HG03378 (cell line): ENCODE measurements at regions not wholly inside any gene's neighbourhood (a gene's known extent, or its start where the extent isn't known, plus 50 kb on each side); places are given as distances from the start of the nearest gene placed in this dataset.

Source experiments
- ATAC-seq: cut with Tn5 transposase; IDR thresholded peaks from one replicate; pipeline ENCODE4 v1.9.1; 2021; ENCODE audit warnings: mild to moderate bottlenecking, moderate library complexity; ENCODE audit not compliant: unreplicated experiment

- no peak for ATAC-seq
These were observed 499.6 kb upstream of the B3GALT2 start for GRCh38 chr1:193685986-193686385.

- no peak for ATAC-seq
These were observed 495.0 kb upstream of the B3GALT2 start for GRCh38 chr1:193681422-193681821.

GRCh38 chr1:193680924-193681316 is 494.5 kb upstream of the B3GALT2 start:
- ATAC-seq, result no peak

- ATAC-seq, result no peak
These were observed 494.0 kb upstream of the B3GALT2 start for GRCh38 chr1:193680247-193680923.

GRCh38 chr1:193677874-193678273 is 491.5 kb upstream of the B3GALT2 start:
- no peak for ATAC-seq

DNA sequence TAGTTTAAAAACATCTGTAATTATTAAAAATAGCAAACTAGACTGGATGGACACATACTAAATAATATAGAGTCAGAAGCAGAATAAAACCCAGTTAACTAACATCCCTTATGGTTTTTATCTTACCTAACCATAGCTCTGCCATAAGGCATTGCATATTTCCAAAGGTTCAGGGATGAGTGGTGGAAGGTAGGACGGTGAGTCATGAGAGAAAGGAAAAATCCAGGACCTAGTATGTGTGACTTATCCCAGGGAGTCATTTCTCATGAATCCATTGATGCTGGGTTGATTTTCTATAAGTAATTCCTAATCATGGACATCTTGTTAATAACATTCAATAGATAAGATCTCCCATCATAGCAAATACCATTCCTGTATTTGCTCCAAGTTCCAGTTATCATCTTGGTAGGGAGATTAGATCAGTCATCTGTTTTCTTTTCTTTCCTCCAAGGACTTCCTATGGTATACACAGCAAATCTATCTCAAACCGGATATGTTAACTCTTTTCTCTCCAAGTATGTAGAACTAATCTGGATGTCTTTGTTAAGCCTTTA is 490.7 kb upstream of the B3GALT2 start:
- ATAC-seq, result no peak

DNA sequence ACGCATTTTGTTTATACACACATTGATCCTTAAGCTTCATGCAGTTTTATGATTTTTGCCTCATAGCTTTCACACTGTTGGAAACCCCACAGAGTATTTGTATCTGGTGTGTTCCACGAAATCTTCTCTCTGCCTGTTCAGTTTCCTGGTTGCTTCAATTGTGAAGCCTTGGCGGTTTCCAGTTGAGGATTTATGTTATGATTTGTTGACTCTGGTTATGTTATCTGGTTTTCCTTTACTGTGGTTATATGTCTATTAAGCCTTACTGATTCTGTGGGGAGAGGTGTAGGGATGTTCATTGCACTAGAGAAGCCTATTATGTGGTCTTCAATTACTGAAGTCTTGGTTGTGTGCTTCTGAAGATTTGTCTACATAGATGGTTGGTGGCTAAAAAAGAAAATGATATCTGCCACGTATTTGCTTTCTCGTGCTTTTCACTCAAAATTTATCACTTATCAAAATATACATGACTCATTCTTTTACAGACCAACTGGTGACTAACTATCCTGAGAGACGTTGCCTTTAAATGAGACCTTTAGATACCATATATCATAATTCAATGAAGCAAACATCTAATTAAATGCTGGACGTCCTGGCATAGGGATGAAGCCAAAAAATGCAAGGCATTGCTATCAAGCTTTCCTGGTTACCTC is 488.0 kb upstream of the B3GALT2 start:
- ATAC-seq, result no peak

GRCh38 chr1:193666485-193667083 is 480.2 kb upstream of the B3GALT2 start:
- ATAC-seq, result no peak

- no peak for ATAC-seq
These were observed 477.6 kb upstream of the B3GALT2 start for GRCh38 chr1:193663965-193664364.

DNA sequence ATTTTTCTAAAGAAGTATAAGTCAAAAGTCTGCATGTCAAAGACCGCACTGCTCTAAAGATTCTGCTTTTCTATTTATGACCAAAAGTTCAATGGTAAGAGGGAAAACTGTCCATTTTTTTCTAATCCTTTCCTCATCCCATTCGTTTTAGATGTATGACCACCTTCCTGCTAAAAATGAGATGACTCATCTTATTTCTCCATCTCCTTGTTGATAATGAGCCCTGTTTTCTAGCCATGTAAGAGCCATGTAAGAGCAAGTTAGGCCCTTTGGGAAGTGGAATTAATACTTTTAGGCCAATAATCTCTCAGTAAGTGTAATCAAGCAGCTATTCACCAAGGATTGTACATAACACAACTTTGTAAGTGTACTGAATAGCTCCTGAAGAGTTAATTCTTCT is 475.6 kb upstream of the B3GALT2 start:
- ATAC-seq, result no peak

GRCh38 chr1:193661385-193661784 is 475.0 kb upstream of the B3GALT2 start:
- ATAC-seq, result no peak

GRCh38 chr1:193660428-193660827 is 474.0 kb upstream of the B3GALT2 start:
- ATAC-seq, result no peak

DNA sequence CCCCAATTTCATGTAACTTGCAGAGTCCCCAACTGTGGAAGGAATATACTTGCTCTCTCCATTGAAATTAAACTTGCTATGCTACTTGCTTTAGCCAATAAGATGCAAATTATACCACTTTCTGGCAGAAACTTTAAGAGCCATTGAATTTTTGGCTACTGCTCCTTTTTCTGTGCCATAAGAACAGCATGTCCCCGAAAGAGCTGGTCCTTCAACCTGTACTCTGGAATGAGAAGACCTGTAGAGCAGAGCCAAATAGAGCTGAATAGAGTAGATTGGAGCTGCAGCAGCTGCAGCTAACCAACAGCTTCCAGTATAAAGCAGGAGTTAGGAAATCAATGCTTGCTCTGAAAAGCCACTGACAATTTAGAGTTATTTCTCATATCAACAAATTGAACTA is 472.3 kb upstream of the B3GALT2 start:
- ATAC-seq, result no peak

- ATAC-seq, result no peak
These were observed 471.7 kb upstream of the B3GALT2 start for GRCh38 chr1:193658081-193658480.

DNA sequence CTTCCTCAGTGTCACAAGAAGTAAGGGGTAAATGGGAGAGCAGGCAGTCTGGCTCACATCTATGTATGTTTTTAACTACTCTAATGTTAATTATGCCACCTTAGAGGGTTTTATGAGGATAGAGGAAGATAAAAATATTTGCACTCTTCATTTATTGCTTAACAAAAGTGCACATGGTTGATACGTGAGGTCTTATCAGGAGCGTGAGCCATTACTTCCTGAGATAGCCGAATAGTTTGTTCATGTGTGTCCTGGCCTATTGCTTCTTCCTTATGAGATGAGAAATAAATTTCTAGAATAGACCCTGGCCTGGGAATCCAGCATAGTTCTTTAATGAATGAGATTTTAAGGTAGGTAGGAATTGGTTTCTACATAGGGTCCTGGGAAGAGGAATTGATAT is 471.1 kb upstream of the B3GALT2 start:
- no peak for ATAC-seq

DNA sequence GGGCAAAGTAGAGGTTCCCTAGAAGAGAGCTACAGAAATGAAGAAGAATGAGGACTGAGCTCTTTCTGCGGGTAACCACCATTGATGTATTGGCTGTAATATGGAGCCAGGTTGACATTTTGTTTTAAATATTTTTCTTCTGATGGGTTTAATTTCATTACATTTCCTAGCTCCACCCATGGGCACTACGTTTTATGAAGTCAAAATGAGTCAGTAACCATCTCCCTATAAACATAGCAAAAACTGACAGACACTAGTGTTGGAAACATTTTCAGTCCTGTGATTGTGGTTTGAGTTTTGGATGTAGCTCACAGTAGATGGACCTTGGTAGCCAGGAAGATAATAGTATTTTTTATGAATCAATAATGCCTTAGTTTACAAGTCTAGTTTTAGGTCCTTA is 470.4 kb upstream of the B3GALT2 start:
- ATAC-seq, result no peak

DNA sequence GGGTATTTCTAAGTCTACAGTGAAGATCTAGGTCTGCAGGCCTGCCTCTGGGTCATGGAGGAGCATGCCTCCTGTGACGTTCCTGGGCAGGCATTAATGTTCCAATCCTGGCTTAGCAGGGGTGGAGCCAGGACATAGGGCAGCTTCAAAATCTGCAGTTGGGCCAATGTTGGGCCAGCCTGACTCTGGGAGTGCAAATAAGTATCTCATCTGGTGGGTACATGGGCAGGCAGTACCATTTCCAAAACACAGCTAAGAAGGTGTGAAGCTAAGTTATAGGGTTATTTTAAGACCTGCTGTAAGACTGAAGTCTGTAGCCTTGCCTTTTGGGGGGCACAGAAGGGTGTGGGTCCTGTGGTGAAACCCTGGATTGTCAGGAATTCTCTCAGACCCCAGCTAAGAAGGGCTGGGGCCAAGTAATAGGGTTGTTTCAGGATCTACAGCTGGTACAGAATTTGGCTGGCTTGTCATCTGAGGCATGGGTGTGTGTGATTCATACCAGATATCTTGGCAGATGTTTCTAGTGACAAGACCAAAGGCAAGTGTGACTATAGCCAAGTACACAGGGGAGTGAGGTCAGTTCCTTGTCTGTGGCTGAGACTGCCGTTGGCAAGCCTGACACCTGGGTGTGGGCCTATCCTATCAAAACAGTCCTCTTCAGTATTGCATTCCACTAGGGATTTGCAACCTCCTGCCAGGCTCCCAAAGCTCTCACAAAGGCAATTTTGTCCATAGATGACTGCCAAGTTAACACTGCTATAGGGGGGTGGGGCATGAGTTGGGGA is 468.7 kb upstream of the B3GALT2 start:
- no peak for ATAC-seq

DNA sequence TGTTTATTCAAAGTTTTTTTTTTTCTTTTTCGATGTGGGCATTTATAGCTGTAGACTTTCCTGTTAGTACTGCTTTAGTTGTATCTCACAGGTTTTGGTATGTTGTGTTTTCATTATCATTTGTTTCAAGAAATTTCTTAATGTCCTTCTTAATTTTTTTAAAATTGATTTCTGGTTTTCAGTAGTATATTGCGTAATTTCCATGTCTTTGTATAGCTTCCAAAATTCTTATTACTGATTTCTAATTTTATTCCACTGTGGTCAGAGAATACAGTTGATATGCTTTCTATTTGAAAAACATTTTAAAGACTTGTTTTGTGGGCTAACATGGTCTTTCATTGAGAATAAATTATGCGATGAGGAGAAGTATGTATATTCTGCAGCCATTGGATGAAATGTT is 463.2 kb upstream of the B3GALT2 start:
- no peak for ATAC-seq

DNA sequence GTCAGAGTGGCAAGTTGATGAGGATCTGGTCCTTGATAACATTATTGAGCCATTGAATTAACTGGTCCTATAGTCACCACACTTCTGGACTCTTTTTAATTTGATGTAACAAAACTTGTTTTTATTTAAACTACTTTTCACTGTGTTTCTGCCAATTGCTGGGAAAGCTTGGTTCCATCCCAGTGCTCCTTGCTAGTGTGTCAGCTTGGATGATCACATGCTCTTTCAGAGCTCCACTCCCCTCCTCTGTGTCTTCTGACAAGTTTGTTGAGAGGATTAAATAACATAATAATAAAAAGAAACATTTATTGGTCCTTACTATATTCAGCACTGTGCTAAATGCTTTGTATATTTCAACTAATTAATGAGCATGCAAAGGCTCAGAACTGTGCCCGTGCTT is 448.5 kb upstream of the B3GALT2 start:
- no peak for ATAC-seq

DNA sequence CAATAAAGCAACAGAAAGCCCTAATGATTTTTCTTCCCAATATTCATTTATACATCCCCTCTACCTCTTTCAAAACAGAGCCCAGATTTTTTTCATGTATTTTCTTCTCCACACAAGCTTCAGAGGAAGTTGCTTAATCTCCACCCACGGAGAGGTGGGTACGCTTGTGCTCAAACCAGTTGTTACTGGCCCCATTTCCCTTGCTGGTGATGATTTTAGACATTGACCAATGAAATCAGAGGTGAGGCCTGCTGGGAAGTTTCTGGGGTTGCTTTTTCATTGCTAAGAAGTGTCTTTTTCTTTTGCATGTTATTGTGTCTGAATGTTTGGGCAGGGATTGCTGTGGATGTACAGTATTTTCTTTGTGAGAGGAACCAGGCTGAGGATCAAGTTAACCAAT is 448.1 kb upstream of the B3GALT2 start:
- no peak for ATAC-seq

GRCh38 chr1:193633991-193634390 is 447.6 kb upstream of the B3GALT2 start:
- ATAC-seq, result no peak
